LNCAP (cell line): ENCODE measurements at regions not wholly inside any gene's neighbourhood (a gene's known extent, or its start where the extent isn't known, plus 50 kb on each side); places are given as distances from the start of the nearest gene placed in this dataset.

ENCODE experiments used
- TF ChIP-seq, protein P1 (sequence below): fragments of 450-650 bp; IDR thresholded peaks from 2 replicates; pipeline ENCODE4 v1.5.1; 2017; ENCODE audit warnings: mild to moderate bottlenecking

GRCh38 chr18:67144329-67144728 lies 372.2 kb downstream of the DSEL start:
- TF ChIP-seq, protein P1, sequence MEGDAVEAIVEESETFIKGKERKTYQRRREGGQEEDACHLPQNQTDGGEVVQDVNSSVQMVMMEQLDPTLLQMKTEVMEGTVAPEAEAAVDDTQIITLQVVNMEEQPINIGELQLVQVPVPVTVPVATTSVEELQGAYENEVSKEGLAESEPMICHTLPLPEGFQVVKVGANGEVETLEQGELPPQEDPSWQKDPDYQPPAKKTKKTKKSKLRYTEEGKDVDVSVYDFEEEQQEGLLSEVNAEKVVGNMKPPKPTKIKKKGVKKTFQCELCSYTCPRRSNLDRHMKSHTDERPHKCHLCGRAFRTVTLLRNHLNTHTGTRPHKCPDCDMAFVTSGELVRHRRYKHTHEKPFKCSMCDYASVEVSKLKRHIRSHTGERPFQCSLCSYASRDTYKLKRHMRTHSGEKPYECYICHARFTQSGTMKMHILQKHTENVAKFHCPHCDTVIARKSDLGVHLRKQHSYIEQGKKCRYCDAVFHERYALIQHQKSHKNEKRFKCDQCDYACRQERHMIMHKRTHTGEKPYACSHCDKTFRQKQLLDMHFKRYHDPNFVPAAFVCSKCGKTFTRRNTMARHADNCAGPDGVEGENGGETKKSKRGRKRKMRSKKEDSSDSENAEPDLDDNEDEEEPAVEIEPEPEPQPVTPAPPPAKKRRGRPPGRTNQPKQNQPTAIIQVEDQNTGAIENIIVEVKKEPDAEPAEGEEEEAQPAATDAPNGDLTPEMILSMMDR: no peak

DNA sequence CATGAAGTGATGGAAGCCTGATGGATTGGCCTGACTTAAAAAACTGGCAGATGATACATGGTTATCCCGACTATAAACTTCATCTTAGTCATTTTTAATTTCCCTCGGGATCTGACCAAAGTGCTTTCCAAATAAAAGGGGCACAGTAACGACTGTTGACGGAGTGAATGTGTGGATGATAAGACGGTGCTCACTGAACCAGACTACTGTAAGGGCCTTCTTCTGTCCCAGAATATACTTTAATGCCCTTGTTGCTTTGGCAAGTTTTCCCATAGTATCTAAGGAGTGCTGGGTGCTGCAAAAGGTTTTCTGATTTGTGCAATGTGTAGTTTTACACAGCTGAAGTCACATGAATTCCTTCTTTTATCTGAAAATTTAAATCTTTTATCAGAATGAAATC lies 373.5 kb downstream of the DSEL start:
- TF ChIP-seq, protein P1: no peak

DNA sequence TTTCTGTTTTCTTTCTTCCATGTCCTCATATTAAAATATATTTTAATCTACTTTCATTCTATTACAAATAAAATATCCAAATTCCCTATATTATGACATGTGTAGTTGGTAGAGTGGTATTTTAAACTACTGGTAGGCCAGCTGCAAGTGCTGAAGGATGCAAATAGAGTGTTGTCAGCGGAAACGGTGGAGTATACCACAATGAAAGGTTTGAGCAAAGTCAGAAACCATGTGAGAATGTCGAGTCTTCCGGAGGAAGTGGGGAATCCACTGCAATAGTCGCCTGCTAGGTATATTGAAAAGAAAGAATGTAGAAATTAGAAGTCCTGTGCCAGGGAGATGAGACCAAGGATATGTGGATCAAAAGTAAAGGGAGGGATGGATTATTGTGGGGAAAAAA lies 373.9 kb downstream of the DSEL start:
- TF ChIP-seq, protein P1: no peak

DNA sequence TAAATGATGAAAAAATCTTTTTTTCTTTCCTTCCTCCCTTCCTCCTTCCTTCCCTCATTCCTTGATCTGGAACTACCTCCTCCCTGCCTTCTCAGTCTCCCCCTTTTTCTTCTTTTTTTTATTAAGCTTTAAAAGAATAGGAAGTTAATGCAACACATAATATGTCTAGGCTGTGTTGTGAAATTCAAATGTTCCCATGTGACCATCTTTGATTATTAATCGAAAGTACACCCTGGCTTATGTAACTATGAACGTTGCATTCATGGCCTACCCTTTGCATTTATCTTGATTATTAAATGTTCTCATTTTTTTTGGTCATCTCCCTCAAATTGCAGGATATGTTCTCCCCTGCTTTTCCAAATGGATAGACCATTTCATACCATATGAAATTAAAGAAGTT lies 376.0 kb downstream of the DSEL start:
- TF ChIP-seq, protein P1: no peak

GRCh38 chr18:67139899-67140298 lies 376.6 kb downstream of the DSEL start:
- TF ChIP-seq, protein P1: no peak

DNA sequence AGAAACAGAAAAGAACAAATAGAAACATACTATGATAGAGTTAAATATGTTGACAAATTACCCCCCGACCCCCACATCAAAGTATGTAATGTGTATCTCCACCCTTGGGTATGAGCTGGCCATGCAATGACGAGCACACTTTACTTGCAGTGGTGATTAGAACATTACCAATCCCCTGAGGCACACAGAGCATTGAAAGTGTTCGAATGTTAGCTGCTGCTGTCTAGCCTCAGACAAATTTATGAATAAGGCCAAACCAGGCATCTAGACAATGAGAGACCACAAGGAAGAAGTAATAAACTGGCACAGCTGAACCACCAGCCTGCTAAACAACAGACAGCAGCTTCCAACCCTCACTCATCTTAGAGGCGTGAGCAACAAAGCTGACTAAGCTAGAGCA lies 380.5 kb downstream of the DSEL start:
- TF ChIP-seq, protein P1: no peak

GRCh38 chr18:67134911-67135310 lies 381.6 kb downstream of the DSEL start:
- TF ChIP-seq, protein P1: no peak

DNA sequence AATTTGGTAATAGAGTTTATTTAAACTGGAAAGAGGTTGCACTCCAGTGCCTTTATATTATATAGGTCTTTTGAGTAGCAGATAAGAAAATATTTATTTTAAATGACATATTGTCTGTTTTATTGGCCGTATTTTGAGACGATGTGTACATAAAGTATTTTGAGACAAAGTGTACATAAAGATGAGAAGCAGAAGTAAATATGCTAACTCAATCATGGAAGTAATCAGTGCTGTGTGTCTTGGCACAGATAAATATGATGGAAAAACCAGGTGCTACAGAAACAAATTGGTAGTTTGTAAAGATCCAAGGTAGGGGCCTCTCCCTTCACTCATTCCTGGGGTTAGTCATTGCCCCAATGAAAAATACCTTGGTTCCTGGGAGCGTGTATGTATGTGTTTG lies 382.9 kb downstream of the DSEL start:
- TF ChIP-seq, protein P1: no peak
